Small intestine (tissue), 7 donors: ENCODE measurements at regions not wholly inside any gene's neighbourhood (a gene's known extent, or its start where the extent isn't known, plus 50 kb on each side); places are given as distances from the start of the nearest gene placed in this dataset.

Source experiments
- DNase-seq, 2 donors: peaks; one replicate each; pipeline versions ENCODE4 v3.0.0 to v3.0.0-alpha.2; 2013
- FAIRE-seq: peaks from 2 replicates; lab custom pipeline; 2012; peaks lifted over from hg19 to GRCh38; lab: Jason Lieb, UNC
- H3K27ac ChIP-seq, 3 donors: one replicate each; pipeline ENCODE4 v1.5.1; 2013; ENCODE audit warnings: low read length in 2 of 3, mild to moderate bottlenecking in 2 of 3, control low read depth in 1 of 3, inconsistent platforms in 1 of 3, low read depth in 1 of 3, moderate library complexity in 1 of 3
- H3K27me3 ChIP-seq, 3 donors: one replicate each; pipeline ENCODE4 v1.6.1; 2013; ENCODE audit warnings: low read length in 3 of 3, inconsistent platforms in 1 of 3; ENCODE audit not compliant: control insufficient read depth in 3 of 3, insufficient read depth in 3 of 3
- H3K36me3 ChIP-seq, 3 donors: one replicate each; pipeline ENCODE4 v1.6.1; 2013; ENCODE audit warnings: low read length in 3 of 3, inconsistent platforms in 1 of 3, low read depth in 1 of 3, mild to moderate bottlenecking in 1 of 3, moderate library complexity in 1 of 3; ENCODE audit not compliant: control insufficient read depth in 3 of 3, insufficient read depth in 2 of 3
- H3K4me1 ChIP-seq, 3 donors: one replicate each; pipeline ENCODE4 v1.6.1; 2013; ENCODE audit warnings: low read length in 2 of 3, inconsistent platforms in 1 of 3, low read depth in 1 of 3, mild to moderate bottlenecking in 1 of 3, moderate library complexity in 1 of 3; ENCODE audit not compliant: control insufficient read depth in 3 of 3, insufficient read depth in 2 of 3
- H3K4me3 ChIP-seq, 3 donors: one replicate each; pipeline ENCODE4 v1.5.1; 2013; ENCODE audit warnings: low read length in 3 of 3, control low read depth in 1 of 3, inconsistent platforms in 1 of 3, low read depth in 1 of 3, mild to moderate bottlenecking in 1 of 3, moderate library complexity in 1 of 3
- H3K9me3 ChIP-seq, 2 donors: one replicate each; pipeline ENCODE4 v1.6.1; 2013; ENCODE audit warnings: low read depth in 1 of 2, low read length in 1 of 2; ENCODE audit not compliant: control insufficient read depth in 2 of 2, insufficient read depth in 1 of 2
- WGBS, 3 donors: extraction: QIAGEN DNeasy Blood & Tissue Kit; methylation state at CpG; one replicate each; pipeline ENCODE4 v1.1.7; 2013; 5-methylcytosine and 5-hydroxymethylcytosine counted together
- donor health status: healthy with polysubstance abuse.
- donor health status: control.
- donor health status: control.
- donor health status: Bipolar disorder and iron deficiency.
- donor health status: healthy.

DNA sequence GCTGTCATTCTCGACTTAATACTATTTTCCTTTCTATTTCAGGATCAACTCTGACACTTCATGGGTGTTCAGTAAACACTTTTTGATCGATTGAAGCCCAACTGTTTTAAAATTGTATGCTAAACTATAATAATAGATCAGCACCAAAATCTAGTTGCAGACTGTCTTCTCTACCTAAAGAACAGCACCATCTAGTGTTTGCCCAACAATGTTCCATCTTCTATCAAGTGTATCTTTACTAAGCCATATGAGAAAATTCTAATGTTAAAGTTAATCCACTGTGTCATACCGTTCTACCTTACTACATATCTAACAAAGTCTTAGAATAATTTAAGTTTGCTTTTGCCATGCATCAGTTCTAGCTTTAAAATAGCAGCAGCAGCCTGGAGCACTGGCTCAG lies 113.0 kb upstream of the PRDX4 start:
- Histone ChIP-seq H3K4me1 (no peaks in the 10 kb centered on the region), H3K4me3 (no peak overlapping the region), H3K9me3 (peaks cover 0 to 2% of the 10 kb centered on the region in 2 donors), H3K27ac (no peak overlapping the region), H3K27me3 (no peaks in the 10 kb centered on the region), H3K36me3 (no peaks in the 10 kb centered on the region)
- FAIRE-seq (peak; percentile 94), DNase-seq (peak; percentile 18 to 26)
- 6 to 9% (median 8%) methylated on average over 3 of the region's 3 CpGs for WGBS, 3 donors

DNA sequence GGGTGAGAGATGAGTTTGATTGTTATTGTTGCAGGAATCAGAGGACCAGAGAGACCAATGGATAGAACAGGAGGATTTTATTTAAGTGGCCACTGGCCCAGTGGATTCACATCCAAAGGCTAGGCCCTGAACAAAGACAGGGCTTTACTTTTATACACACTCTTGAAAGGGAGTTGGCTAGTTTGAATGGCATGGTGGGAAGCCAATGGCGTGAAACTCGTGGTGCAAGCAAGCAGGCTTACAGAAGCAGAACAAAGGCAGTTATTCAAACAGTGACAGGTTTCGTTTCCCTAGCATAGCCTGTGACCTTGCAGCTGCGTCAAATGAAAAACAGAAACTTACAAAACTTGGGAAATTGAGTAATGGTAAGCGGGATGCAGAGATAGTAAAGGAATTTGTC lies 110.2 kb upstream of the PRDX4 start:
- H3K4me3 ChIP-seq, result no peak overlapping the region
- H3K4me1 ChIP-seq, result no peaks in the 10 kb centered on the region
- FAIRE-seq (no peak), DNase-seq (no peak)
- H3K9me3 ChIP-seq, result peaks cover 0 to 4% of the 10 kb centered on the region in 2 donors
- H3K27me3 ChIP-seq, result no peaks in the 10 kb centered on the region
- 68 to 75% (median 72%) methylated on average over 5 of the region's 5 CpGs for WGBS, 3 donors
- H3K27ac ChIP-seq, result no peak overlapping the region
- no peaks in the 10 kb centered on the region for H3K36me3 ChIP-seq

GRCh38 chrX:23559975-23560374 lies 107.3 kb upstream of the PRDX4 start:
- Histone ChIP-seq H3K27me3 (no peaks in the 10 kb centered on the region), H3K36me3 (no peaks in the 10 kb centered on the region), H3K4me3 (no peak overlapping the region), H3K27ac (no peak overlapping the region), H3K4me1 (no peaks in the 10 kb centered on the region), H3K9me3 (peaks cover 0 to 4% of the 10 kb centered on the region in 2 donors)
- FAIRE-seq, result no peak
- no peak for DNase-seq
- 73 to 94% (median 80%) methylated on average over 1 of the region's 1 CpG for WGBS, 3 donors

GRCh38 chrX:23570674-23571343 lies 96.5 kb upstream of the PRDX4 start:
- Histone ChIP-seq H3K27ac (no peak overlapping the region), H3K4me3 (no peak overlapping the region), H3K36me3 (no peaks in the 10 kb centered on the region), H3K9me3 (peaks cover 0 to 4% of the 10 kb centered on the region in 2 donors), H3K27me3 (no peaks in the 10 kb centered on the region), H3K4me1 (no peaks in the 10 kb centered on the region)
- WGBS, 3 donors, result 77 to 83% (median 79%) methylated on average over 2 of the region's 2 CpGs
- DNase-seq (no peak), FAIRE-seq (no peak)

GRCh38 chrX:23575281-23575680 lies 92.0 kb upstream of the PRDX4 start:
- Histone ChIP-seq H3K27ac (no peak overlapping the region), H3K36me3 (no peaks in the 10 kb centered on the region), H3K4me3 (no peak overlapping the region), H3K9me3 (no peaks in the 10 kb centered on the region), H3K27me3 (no peaks in the 10 kb centered on the region), H3K4me1 (no peaks in the 10 kb centered on the region)
- no peak for DNase-seq
- FAIRE-seq, result no peak

DNA sequence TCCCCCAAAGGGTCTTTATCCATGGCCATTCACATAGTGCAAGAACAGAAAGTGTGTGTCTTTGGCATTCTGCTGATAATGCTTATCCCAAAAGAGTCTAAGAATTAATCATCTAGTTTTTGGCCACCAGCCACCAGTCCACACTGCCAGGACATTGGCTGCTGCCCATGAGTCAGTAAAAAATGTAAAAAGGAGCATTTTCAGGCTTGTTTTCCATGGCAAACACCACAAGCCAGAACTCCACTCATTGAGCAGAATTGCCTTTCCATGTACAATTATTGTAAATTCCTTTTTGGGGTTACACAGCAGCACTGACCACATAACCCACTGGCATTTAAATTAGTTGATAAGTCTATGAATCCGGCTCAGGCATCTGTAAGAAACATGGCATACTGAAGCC lies 89.2 kb upstream of the PRDX4 start:
- Histone ChIP-seq H3K27ac (no peak overlapping the region), H3K9me3 (no peaks in the 10 kb centered on the region), H3K4me1 (no peaks in the 10 kb centered on the region), H3K4me3 (no peak overlapping the region), H3K36me3 (no peaks in the 10 kb centered on the region), H3K27me3 (no peaks in the 10 kb centered on the region)
- 83 to 89% (median 85%) methylated on average over 1 of the region's 1 CpG for WGBS, 3 donors
- no peak for DNase-seq
- no peak for FAIRE-seq

DNA sequence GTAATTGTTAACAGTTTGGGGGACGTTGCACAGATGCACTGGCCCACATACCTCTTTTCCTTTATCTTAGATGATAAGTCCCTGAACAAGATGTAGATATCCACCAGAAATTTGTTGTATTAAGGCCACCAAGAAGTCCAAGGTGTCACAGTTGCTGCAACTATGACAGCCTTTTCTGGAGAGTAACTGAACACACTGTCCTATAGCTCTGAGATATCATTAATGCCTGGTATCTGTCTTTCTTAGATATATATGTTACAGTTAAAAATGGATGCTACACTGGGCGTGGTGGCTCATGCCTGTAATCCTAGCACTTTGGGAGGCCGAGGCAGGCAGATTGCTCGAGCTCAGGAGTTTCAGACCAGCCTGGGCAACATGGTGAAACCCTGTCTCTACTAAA lies 77.8 kb upstream of the PRDX4 start:
- no peak for FAIRE-seq
- Histone ChIP-seq H3K27me3 (no peaks in the 10 kb centered on the region), H3K4me3 (no peak overlapping the region), H3K27ac (no peak overlapping the region), H3K4me1 (no peaks in the 10 kb centered on the region), H3K9me3 (no peaks in the 10 kb centered on the region), H3K36me3 (no peaks in the 10 kb centered on the region)
- DNase-seq, result no peak
- WGBS, 3 donors, result 55 to 59% (median 55%) methylated on average over 4 of the region's 4 CpGs

- FAIRE-seq, result no peak
- DNase-seq, result no peak
- WGBS, 3 donors, result 82 to 96% (median 89%) methylated on average over 5 of the region's 5 CpGs
- Histone ChIP-seq H3K27ac (no peak overlapping the region), H3K9me3 (no peaks in the 10 kb centered on the region), H3K27me3 (no peaks in the 10 kb centered on the region), H3K4me3 (no peak overlapping the region), H3K4me1 (no peaks in the 10 kb centered on the region), H3K36me3 (no peaks in the 10 kb centered on the region)
Measured at GRCh38 chrX:23592741-23593140, 74.6 kb upstream of the PRDX4 start.

GRCh38 chrX:23598575-23598974 lies 68.7 kb upstream of the PRDX4 start:
- H3K27ac ChIP-seq, result no peak overlapping the region

More at GRCh38 chrX:23598575-23598974, 68.7 kb upstream of the PRDX4 start:
- no peak for FAIRE-seq
- WGBS, 3 donors, result 86 to 91% (median 87%) methylated on average over 5 of the region's 5 CpGs
- no peaks in the 10 kb centered on the region for H3K27me3 ChIP-seq
- H3K4me3 ChIP-seq, result no peak overlapping the region
- no peaks in the 10 kb centered on the region for H3K9me3 ChIP-seq
- DNase-seq, result no peak
- H3K36me3 ChIP-seq, result no peaks in the 10 kb centered on the region
- no peaks in the 10 kb centered on the region for H3K4me1 ChIP-seq
